T47D (cell line): ENCODE measurements at regions not wholly inside any gene's neighbourhood (a gene's known extent, or its start where the extent isn't known, plus 50 kb on each side); places are given as distances from the start of the nearest gene placed in this dataset.

Experiments used
- DNase-seq, 2 experiments: peaks; one replicate each; pipeline versions ENCODE4 v3.0.0 to v3.0.0-alpha.2; 2011 to 2012; ENCODE audit warnings: low read depth in 1 of 2, low spot score in 1 of 2
- JUND ChIP-seq: IDR thresholded peaks from 2 replicates; pipeline ENCODE4 v1.6.1; 2012; ENCODE audit warnings: low read depth
- in situ Hi-C: cut with HindIII; loops from 2 replicates; pipeline ENCODE4 v1.10.0; 2016; ENCODE audit warnings: low sequenced_read_pairs, low pct_unique_long_range_greater_than_20kb

GRCh38 chr13:68023838-68024581 lies 793.9 kb upstream of the PCDH9 start:
- in situ Hi-C loops: no loop called here
- TF ChIP-seq JUND: no peak
- DNase-seq: no peak

- TF ChIP-seq JUND: no peak
- in situ Hi-C loops: no loop called here
These were observed 789.8 kb upstream of the PCDH9 start for GRCh38 chr13:68019901-68020300.

GRCh38 chr13:68009546-68009945 lies 779.4 kb upstream of the PCDH9 start:
- no peak for TF ChIP-seq JUND
- in situ Hi-C loops: no loop called here
- no peak for DNase-seq

More at GRCh38 chr13:68019901-68020300, 789.8 kb upstream of the PCDH9 start:
- no peak for DNase-seq

- DNase-seq: no peak
- no peak for TF ChIP-seq JUND
- in situ Hi-C loops: no loop called here
These were observed 777.4 kb upstream of the PCDH9 start for GRCh38 chr13:68007576-68007975.

GRCh38 chr13:67996101-67996500 lies 766.0 kb upstream of the PCDH9 start:
- DNase-seq: no peak
- in situ Hi-C loops: no loop called here
- no peak for TF ChIP-seq JUND

- in situ Hi-C loops: no loop called here
- no peak for DNase-seq
These were observed 760.7 kb upstream of the PCDH9 start for GRCh38 chr13:67990868-67991267.

GRCh38 chr13:67986234-67986633 lies 756.1 kb upstream of the PCDH9 start:
- in situ Hi-C loops: no loop called here
- DNase-seq: no peak
- no peak for TF ChIP-seq JUND

More at GRCh38 chr13:67990868-67991267, 760.7 kb upstream of the PCDH9 start:
- TF ChIP-seq JUND: no peak

- TF ChIP-seq JUND: no peak
- DNase-seq: no peak
- in situ Hi-C loops: no loop called here
These were observed 746.9 kb upstream of the PCDH9 start for GRCh38 chr13:67977066-67977465.

- in situ Hi-C loops: no loop called here
- TF ChIP-seq JUND: no peak
- DNase-seq: no peak
These were observed 741.2 kb upstream of the PCDH9 start for GRCh38 chr13:67971291-67971690.

GRCh38 chr13:67967031-67967430 lies 736.9 kb upstream of the PCDH9 start:
- TF ChIP-seq JUND: no peak
- in situ Hi-C loops: no loop called here
- DNase-seq: no peak

GRCh38 chr13:67966065-67966464 lies 735.9 kb upstream of the PCDH9 start:
- no peak for DNase-seq
- in situ Hi-C loops: no loop called here
- TF ChIP-seq JUND: no peak

- in situ Hi-C loops: no loop called here
- DNase-seq: no peak
- TF ChIP-seq JUND: no peak
These were observed 734.9 kb upstream of the PCDH9 start for GRCh38 chr13:67964986-67965385.

GRCh38 chr13:67964091-67964490 lies 734.0 kb upstream of the PCDH9 start:
- in situ Hi-C loops: no loop called here

GRCh38 chr13:67961331-67961730 lies 731.2 kb upstream of the PCDH9 start:
- no peak for TF ChIP-seq JUND
- in situ Hi-C loops: no loop called here
- no peak for DNase-seq

More at GRCh38 chr13:67964091-67964490, 734.0 kb upstream of the PCDH9 start:
- TF ChIP-seq JUND: no peak
- DNase-seq: no peak
